SW 1271 (cell line): ENCODE measurements at regions not wholly inside any gene's neighbourhood (a gene's known extent, or its start where the extent isn't known, plus 50 kb on each side); places are given as distances from the start of the nearest gene placed in this dataset.
"Not testable (repeated sequence)": the region's sequence is repeated elsewhere in the genome, so short reads cannot be mapped to it uniquely, and the experiment has no call there.

Experiments
- DNase-seq, 2 experiments: peaks; one replicate each; lab custom pipeline; 2025; lab: John Stamatoyannopoulos, UW

GRCh38 chr18:22284581-22285360, 115.4 kb downstream of the GATA6 start:
- DNase-seq = no peak

GRCh38 chr18:22283855-22284254, 114.5 kb downstream of the GATA6 start:
- DNase-seq = not testable (repeated sequence)

GRCh38 chr18:22283397-22283796, 114.0 kb downstream of the GATA6 start:
- no peak for DNase-seq

- DNase-seq = no peak
Observed at GRCh38 chr18:22283116-22283395, 113.7 kb downstream of the GATA6 start.

GRCh38 chr18:22282311-22283115, 113.1 kb downstream of the GATA6 start:
- peak in 1 of 2 experiments; percentile 29 for DNase-seq

- no peak for DNase-seq
Observed at GRCh38 chr18:22280453-22280750, 111.0 kb downstream of the GATA6 start.

- DNase-seq = no peak
Observed at GRCh38 chr18:22279741-22280452, 110.5 kb downstream of the GATA6 start.

GRCh38 chr18:22278798-22279197, 109.4 kb downstream of the GATA6 start:
- no peak for DNase-seq

GRCh38 chr18:22277758-22278157, 108.4 kb downstream of the GATA6 start:
- DNase-seq = no peak

GRCh38 chr18:22276334-22276713, 106.9 kb downstream of the GATA6 start:
- DNase-seq = no peak

- DNase-seq = no peak
Observed at GRCh38 chr18:22275706-22276333, 106.4 kb downstream of the GATA6 start.

GRCh38 chr18:22273101-22274039, 104.0 kb downstream of the GATA6 start:
- DNase-seq = no peak

- DNase-seq = no peak
Observed at GRCh38 chr18:22272242-22272641, 102.9 kb downstream of the GATA6 start.

GRCh38 chr18:22271030-22271429, 101.6 kb downstream of the GATA6 start:
- DNase-seq = no peak

GRCh38 chr18:22268641-22269128, 99.3 kb downstream of the GATA6 start:
- no peak for DNase-seq

- no peak for DNase-seq
Observed at GRCh38 chr18:22267697-22268096, 98.3 kb downstream of the GATA6 start.

GRCh38 chr18:22267225-22267624, 97.8 kb downstream of the GATA6 start:
- no peak for DNase-seq

GRCh38 chr18:22265838-22266237, 96.4 kb downstream of the GATA6 start:
- DNase-seq = no peak

GRCh38 chr18:22260208-22260820, 90.9 kb downstream of the GATA6 start:
- no peak for DNase-seq

- no peak for DNase-seq
Observed at GRCh38 chr18:22257022-22257543, 87.7 kb downstream of the GATA6 start.

- DNase-seq = no peak
Observed at GRCh38 chr18:22254088-22254487, 84.7 kb downstream of the GATA6 start.
